HEK293T (cell line): ENCODE measurements at regions not wholly inside any gene's neighbourhood (a gene's known extent, or its start where the extent isn't known, plus 50 kb on each side); places are given as distances from the start of the nearest gene placed in this dataset.

Experiments used
- FOXK2 ChIP-seq: fragments of 450-650 bp; IDR thresholded peaks from 2 replicates; pipeline ENCODE4 v1.6.1; 2016; ENCODE audit warnings: mild to moderate bottlenecking
- FOXM1 ChIP-seq: fragments of 450-650 bp; IDR thresholded peaks from 2 replicates; pipeline ENCODE4 v1.6.1; 2017; ENCODE audit warnings: mild to moderate bottlenecking, borderline replicate concordance
- NFRKB ChIP-seq: fragments of 450-650 bp; IDR thresholded peaks from 2 replicates; pipeline ENCODE4 v1.6.1; 2016; ENCODE audit warnings: mild to moderate bottlenecking, moderate library complexity
- SP1 ChIP-seq: fragments of 450-650 bp; IDR thresholded peaks from 2 replicates; pipeline ENCODE4 v1.6.1; 2017

GRCh38 chr4:56272927-56273326 is 114.4 kb downstream of the AASDH start:
- TF ChIP-seq FOXM1 (no peak), NFRKB (no peak), SP1 (no peak), FOXK2 (no peak)
